ENCODE measurements at regions not wholly inside any gene's neighbourhood (a gene's known extent, or its start where the extent isn't known, plus 50 kb on each side); places are given as distances from the start of the nearest gene placed in this dataset.

DNA sequence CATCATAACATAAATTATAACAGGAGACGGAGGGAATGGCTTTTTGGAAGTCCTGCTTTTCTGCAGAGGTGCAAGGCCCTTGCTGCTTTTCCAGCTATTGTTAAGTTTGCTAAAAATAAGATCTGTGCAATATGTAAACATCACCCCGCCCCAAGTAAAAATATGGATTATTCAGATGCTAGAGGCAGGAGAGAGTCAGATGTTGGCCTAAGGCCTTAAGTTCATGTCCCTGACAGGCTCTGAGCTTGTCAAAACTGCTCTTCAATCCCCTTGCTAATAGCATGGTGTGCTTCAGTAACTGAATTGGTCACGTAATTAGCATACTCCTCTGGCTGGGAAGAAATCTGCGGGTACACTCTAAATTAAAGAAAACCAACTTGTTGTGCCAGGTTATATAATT, 147.5 kb downstream of the BMP2 start (continued):
- no peak for TF ChIP-seq MEF2A (IDR thresholded peaks at IDR 0.05; ENCODE audit: borderline replicate concordance, low read depth)
- no peak for TF ChIP-seq NFIC (IDR thresholded peaks at IDR 0.05; ENCODE audit: borderline replicate concordance)

- DNase-seq, result no peak
- CTCF ChIA-PET, result no interaction called here
- Histone ChIP-seq H4K20me1 (ENCODE audit: insufficient read depth) (no peaks in the 10 kb centered on the region), H2AFZ (ENCODE audit: low read depth) (no peak overlapping the region), H3K79me2 (ENCODE audit: insufficient read depth) (no peaks in the 10 kb centered on the region), H3K4me2 (no peak overlapping the region), H3K27me3 (ENCODE audit: insufficient read depth) (no peaks in the 10 kb centered on the region), H3K36me3 (replicated peaks in 1 of 2; ENCODE audit: control insufficient read depth in 1 of 2, insufficient read depth in 2 of 2, low read length in 1 of 2) (no peaks in the 10 kb centered on the region), H3K9ac (no peak overlapping the region), H3F3A (replicated peaks; ENCODE audit: insufficient read depth) (no peaks in the 10 kb centered on the region), H3K9me3 (no peaks in the 10 kb centered on the region), H3K4me3 (ENCODE audit: low read depth in 2 of 2, low read length in 1 of 2) (no peak overlapping the region), H3K9me2 (no peaks in the 10 kb centered on the region), H3K27ac (ENCODE audit: low read depth in 2 of 2, low read length in 1 of 2) (no peak overlapping the region), H3K4me1 (ENCODE audit: control insufficient read depth in 1 of 2, insufficient read depth in 2 of 2, low read depth in 1 of 2, low read length in 1 of 2) (no peaks in the 10 kb centered on the region)
- TF ChIP-seq CHD2 (IDR thresholded peaks at IDR 0.05; ENCODE audit: low read length, partially characterized antibody) (no peak), TAF1 (IDR thresholded peaks at IDR 0.05; ENCODE audit: borderline replicate concordance, low read depth, low read length) (no peak), EZH2phosphoT487 (IDR thresholded peaks at IDR 0.05; ENCODE audit: borderline replicate concordance, low read depth) (no peak), MEF2A (IDR thresholded peaks at IDR 0.05; ENCODE audit: borderline replicate concordance, low read depth) (no peak), GATA2 (CRISPR knock-in tag; IDR thresholded peaks at IDR 0.05) (no peak), FOSL2 (IDR thresholded peaks at IDR 0.05; ENCODE audit: borderline replicate concordance, low read depth) (no peak), USF1 (IDR thresholded peaks at IDR 0.05; ENCODE audit: borderline replicate concordance, low read depth) (no peak), GABPA (IDR thresholded peaks at IDR 0.05; ENCODE audit: low read depth) (no peak), ELF1 (IDR thresholded peaks at IDR 0.05) (no peak), RAD21 (IDR thresholded peaks at IDR 0.05; ENCODE audit: low read length) (no peak), TEAD4 (IDR thresholded peaks at IDR 0.05; ENCODE audit: borderline replicate concordance, insufficient read depth) (no peak), SMC3 (IDR thresholded peaks at IDR 0.05; ENCODE audit: low read depth, low read length) (no peak)
- TF ChIP-seq, protein P1, sequence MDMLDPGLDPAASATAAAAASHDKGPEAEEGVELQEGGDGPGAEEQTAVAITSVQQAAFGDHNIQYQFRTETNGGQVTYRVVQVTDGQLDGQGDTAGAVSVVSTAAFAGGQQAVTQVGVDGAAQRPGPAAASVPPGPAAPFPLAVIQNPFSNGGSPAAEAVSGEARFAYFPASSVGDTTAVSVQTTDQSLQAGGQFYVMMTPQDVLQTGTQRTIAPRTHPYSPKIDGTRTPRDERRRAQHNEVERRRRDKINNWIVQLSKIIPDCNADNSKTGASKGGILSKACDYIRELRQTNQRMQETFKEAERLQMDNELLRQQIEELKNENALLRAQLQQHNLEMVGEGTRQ (IDR thresholded peaks at IDR 0.05; ENCODE audit: borderline replicate concordance, low read depth, low read length), result no peak
- TF ChIP-seq, protein P2, sequence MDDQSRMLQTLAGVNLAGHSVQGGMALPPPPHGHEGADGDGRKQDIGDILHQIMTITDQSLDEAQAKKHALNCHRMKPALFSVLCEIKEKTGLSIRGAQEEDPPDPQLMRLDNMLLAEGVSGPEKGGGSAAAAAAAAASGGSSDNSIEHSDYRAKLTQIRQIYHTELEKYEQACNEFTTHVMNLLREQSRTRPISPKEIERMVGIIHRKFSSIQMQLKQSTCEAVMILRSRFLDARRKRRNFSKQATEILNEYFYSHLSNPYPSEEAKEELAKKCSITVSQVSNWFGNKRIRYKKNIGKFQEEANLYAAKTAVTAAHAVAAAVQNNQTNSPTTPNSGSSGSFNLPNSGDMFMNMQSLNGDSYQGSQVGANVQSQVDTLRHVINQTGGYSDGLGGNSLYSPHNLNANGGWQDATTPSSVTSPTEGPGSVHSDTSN (IDR thresholded peaks at IDR 0.05), result no peak
- TF ChIP-seq, protein P3, sequence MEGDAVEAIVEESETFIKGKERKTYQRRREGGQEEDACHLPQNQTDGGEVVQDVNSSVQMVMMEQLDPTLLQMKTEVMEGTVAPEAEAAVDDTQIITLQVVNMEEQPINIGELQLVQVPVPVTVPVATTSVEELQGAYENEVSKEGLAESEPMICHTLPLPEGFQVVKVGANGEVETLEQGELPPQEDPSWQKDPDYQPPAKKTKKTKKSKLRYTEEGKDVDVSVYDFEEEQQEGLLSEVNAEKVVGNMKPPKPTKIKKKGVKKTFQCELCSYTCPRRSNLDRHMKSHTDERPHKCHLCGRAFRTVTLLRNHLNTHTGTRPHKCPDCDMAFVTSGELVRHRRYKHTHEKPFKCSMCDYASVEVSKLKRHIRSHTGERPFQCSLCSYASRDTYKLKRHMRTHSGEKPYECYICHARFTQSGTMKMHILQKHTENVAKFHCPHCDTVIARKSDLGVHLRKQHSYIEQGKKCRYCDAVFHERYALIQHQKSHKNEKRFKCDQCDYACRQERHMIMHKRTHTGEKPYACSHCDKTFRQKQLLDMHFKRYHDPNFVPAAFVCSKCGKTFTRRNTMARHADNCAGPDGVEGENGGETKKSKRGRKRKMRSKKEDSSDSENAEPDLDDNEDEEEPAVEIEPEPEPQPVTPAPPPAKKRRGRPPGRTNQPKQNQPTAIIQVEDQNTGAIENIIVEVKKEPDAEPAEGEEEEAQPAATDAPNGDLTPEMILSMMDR (IDR thresholded peaks at IDR 0.05), result no peak
- TF ChIP-seq, protein P4, sequence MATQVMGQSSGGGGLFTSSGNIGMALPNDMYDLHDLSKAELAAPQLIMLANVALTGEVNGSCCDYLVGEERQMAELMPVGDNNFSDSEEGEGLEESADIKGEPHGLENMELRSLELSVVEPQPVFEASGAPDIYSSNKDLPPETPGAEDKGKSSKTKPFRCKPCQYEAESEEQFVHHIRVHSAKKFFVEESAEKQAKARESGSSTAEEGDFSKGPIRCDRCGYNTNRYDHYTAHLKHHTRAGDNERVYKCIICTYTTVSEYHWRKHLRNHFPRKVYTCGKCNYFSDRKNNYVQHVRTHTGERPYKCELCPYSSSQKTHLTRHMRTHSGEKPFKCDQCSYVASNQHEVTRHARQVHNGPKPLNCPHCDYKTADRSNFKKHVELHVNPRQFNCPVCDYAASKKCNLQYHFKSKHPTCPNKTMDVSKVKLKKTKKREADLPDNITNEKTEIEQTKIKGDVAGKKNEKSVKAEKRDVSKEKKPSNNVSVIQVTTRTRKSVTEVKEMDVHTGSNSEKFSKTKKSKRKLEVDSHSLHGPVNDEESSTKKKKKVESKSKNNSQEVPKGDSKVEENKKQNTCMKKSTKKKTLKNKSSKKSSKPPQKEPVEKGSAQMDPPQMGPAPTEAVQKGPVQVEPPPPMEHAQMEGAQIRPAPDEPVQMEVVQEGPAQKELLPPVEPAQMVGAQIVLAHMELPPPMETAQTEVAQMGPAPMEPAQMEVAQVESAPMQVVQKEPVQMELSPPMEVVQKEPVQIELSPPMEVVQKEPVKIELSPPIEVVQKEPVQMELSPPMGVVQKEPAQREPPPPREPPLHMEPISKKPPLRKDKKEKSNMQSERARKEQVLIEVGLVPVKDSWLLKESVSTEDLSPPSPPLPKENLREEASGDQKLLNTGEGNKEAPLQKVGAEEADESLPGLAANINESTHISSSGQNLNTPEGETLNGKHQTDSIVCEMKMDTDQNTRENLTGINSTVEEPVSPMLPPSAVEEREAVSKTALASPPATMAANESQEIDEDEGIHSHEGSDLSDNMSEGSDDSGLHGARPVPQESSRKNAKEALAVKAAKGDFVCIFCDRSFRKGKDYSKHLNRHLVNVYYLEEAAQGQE (IDR thresholded peaks at IDR 0.05; ENCODE audit: low read depth, low read length), result no peak
- TF ChIP-seq, protein P5, sequence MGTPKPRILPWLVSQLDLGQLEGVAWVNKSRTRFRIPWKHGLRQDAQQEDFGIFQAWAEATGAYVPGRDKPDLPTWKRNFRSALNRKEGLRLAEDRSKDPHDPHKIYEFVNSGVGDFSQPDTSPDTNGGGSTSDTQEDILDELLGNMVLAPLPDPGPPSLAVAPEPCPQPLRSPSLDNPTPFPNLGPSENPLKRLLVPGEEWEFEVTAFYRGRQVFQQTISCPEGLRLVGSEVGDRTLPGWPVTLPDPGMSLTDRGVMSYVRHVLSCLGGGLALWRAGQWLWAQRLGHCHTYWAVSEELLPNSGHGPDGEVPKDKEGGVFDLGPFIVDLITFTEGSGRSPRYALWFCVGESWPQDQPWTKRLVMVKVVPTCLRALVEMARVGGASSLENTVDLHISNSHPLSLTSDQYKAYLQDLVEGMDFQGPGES (IDR thresholded peaks at IDR 0.05; ENCODE audit: low read depth, low read length), result no peak
- 19% methylated on average over 1 of the region's 1 CpG for WGBS (ENCODE audit: low lambda C conversion rate)
- POLR2A ChIA-PET, result no interaction called here
Observed at GRCh38 chr20:6916938-6917337, 149.5 kb downstream of the BMP2 start.
